ENCODE measurements at regions not wholly inside any gene's neighbourhood (a gene's known extent, or its start where the extent isn't known, plus 50 kb on each side); places are given as distances from the start of the nearest gene placed in this dataset.

DNA sequence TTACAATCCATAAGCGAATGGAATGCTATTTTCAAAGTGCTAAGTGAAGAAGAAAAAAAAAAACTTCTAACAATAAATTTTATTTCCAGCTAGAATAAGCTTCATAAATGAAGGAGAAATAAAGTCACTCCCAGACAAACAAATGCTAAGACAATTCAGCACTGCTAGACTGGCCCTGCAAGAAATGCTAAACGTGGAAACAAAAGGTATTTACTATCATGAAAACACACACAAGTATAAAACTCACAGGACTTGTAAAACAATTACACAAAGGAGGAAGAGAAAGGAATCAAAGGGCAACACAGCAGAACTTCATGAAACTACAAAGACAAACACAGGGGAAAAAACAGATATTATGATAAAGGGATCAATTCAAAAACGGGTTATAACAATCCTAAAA lies 85.8 kb upstream of the NELL2 start:
- DNase-seq (ENCODE audit: low spot score), result no peak

DNA sequence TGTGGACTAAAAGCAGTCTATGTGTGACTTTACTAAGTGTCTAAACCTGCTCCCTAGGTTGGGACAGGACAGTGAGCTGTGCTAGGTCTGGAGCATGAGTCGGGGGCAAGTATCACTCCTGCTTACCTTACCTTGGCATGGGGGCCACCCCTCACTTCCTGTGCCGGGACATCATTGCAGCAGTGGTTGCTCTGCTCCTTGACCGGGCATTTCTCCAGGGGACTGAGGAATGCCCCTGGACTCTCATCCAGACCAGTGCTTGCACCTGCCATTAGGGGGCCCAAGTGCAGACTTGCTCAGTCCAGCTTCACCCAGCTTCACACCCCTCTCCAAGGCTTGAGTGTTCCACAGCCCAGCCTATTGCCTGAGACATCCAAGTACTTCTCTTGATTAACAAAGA lies 84.7 kb upstream of the NELL2 start:
- DNase-seq (ENCODE audit: low spot score), result no peak

- no peak for DNase-seq (ENCODE audit: low spot score)
Measured at GRCh38 chr12:44960423-44960822, 84.3 kb upstream of the NELL2 start.

DNA sequence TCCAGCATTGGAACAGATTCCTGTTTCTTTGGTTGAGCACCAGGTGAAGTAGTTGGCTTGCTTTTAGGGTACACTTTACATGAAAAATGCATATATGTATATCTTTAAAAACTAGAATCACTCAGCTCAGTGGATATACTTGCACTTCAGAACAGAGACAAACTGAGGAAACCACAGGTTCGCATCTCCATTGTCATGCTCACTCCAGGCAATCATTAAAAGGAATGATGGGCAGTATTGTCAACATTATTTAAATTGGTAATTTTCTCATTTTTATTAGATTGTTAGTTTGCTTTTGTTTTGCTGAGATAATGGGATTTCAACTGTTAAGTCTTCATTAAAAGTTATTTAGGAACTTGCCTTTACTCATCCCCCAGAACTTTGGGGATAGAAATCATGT lies 71.0 kb upstream of the NELL2 start:
- no peak for DNase-seq (ENCODE audit: low spot score)

DNA sequence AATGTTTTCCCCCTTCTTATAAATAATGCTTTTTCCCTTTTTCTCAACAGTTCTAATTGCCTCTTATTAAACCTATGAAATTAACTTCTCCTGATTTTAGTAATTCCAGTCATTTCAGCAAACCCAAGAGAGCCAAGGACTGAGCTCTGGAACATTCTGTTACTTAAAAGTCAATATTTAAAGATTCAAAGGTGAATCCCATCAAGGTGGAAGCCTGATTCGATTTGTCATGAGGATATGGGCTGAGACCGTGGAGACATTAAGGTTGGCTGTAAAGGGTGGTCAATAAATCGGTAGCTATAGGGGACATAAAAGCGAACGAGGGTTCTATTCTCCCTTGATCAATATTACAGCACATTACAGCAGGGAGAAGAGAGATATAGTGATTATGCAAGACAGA lies 66.6 kb upstream of the NELL2 start:
- no peak for DNase-seq (ENCODE audit: low spot score)

DNA sequence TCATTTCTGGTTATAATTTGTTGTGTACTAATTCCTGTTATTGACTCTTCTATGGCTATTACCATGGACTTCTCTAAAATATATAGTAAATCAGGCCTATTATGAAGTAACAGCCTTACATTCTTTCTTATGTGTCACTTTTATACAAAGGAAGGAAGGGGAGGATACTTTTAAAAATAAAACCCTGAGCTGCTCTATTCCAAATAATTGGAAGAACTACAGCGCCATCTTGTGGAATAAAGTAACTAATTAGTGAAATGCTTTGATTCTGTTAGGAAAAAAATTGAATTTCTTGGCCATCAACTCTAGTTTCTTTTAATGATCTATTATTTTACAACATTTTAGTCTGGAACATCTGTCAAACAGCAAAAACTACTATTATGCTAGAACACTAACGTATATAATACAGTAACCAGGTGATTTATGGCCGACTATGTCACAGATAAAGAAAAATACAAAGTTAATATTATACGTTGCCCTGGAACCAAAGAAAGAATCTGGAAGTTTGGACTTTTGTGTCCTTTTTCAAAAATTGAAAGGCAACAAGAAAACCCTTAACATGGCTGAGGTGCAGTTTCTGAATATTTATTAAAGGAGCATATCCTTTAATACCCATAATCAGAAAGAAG lies 55.0 kb upstream of the NELL2 start:
- peak; percentile 40 for DNase-seq (ENCODE audit: low spot score)

- DNase-seq (ENCODE audit: low spot score), result no peak
Measured at GRCh38 chr12:44929236-44929885, 53.2 kb upstream of the NELL2 start.
